WTC11 (cell line): ENCODE measurements at regions not wholly inside any gene's neighbourhood (a gene's known extent, or its start where the extent isn't known, plus 50 kb on each side); places are given as distances from the start of the nearest gene placed in this dataset.

Source experiments
- ATF3 ChIP-seq: sonication (generic); formaldehyde crosslinking; conservative IDR thresholded peaks from 2 replicates; pipeline ENCODE4 v1.8.1; 2022; ENCODE audit warnings: mild to moderate bottlenecking, missing genetic modification reagents
- CTCF ChIP-seq: fragments of 200-600 bp; IDR thresholded peaks from 2 replicates; pipeline ENCODE4 v1.8.0; 2022; ENCODE audit warnings: antibody characterized with exemption
- NR2C2 ChIP-seq: sonication (generic); formaldehyde crosslinking; IDR thresholded peaks from 2 replicates; pipeline ENCODE4 v1.8.0; 2022; ENCODE audit warnings: mild to moderate bottlenecking, missing genetic modification reagents
- USF1 ChIP-seq: sonication (generic); formaldehyde crosslinking; IDR thresholded peaks from 2 replicates; pipeline ENCODE4 v1.8.0; 2022; ENCODE audit warnings: mild to moderate bottlenecking, missing genetic modification reagents

DNA sequence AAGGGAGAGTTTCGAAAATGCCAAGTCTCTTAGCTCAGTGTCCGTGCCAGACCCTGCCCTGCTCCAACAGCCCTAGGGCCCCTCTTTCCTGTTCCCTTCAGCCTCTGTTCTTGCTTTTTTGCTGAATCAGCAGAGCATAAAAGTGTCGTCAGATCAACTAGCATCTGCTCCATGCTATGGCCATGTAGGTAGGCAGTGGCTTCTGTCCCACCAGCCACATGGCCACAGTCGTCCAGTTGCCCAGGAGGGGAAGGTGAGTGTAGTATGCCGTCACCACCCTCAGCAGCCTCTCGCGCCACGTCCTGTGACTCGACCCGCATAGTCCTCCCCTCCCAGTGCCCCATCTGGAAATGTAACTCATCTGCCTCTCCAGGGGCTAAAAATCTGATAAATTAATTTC lies 50.9 kb upstream of the ATP11A start:
- TF ChIP-seq CTCF, result no peak
- TF ChIP-seq USF1, result no peak
- no peak for TF ChIP-seq ATF3
- no peak for TF ChIP-seq NR2C2 (CRISPR knock-in tag)
